ENCODE measurements at regions not wholly inside any gene's neighbourhood (a gene's known extent, or its start where the extent isn't known, plus 50 kb on each side); places are given as distances from the start of the nearest gene placed in this dataset.

DNA sequence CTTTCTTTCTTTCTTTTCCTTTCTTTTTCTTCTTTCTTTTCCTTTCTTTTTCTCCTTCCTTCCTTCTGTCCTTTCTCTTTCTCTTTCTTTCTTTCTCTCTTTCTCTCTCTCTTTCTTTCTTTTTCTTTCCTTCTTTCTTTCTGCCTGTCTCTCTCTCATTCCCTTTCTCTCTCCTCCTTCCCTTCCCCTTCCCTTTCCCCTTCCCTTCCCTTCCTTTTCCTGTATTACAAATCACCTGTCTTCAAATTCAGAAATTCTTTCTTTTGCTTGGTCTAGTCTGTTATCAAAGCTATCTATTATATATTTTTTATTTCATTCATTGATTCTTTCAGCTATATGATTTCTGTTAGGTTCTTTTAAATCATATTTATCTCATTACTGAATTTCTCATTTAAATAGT, 315.2 kb upstream of the NOX3 start:
- Histone ChIP-seq H3K4me1 (no peaks in the 10 kb centered on the region), H3K27ac (no peak overlapping the region), H3K9me3 (no peaks in the 10 kb centered on the region), H3K4me2 (no peak overlapping the region), H3K4me3 (no peak overlapping the region)
- ATAC-seq (no peak), DNase-seq (ENCODE audit: low read depth in 1 of 2, low spot score in 1 of 2) (no peak), FAIRE-seq (no peak)
- TF ChIP-seq JUNB (IDR thresholded peaks at IDR 0.05) = no peak
- no peak for TF ChIP-seq EHMT2 (IDR thresholded peaks at IDR 0.05; ENCODE audit: low read depth)
- ChIA-PET CTCF (no interaction called here), POLR2A (no interaction called here)

DNA sequence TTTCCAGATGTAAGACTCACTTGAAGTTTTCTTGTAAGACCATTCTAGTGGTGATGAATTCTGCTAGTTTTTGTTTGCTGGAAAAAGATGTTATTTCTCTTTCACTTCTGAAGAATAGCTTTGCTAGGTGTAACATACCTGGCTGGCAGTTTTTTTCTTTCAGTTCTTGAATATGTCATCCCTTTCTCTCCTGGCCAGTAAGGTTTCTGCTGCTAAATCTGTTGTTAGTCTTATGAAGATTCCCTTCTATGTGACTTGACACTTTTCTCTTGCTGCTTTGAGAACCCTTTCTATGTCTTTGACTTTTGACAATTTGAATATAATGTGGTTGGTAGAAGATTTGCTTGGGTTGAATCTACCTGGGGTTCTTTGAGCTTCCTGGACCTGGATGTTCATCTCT, 314.7 kb upstream of the NOX3 start:
- Histone ChIP-seq H3K4me3 (no peak overlapping the region), H3K4me1 (no peaks in the 10 kb centered on the region), H3K9me3 (no peaks in the 10 kb centered on the region), H3K4me2 (no peak overlapping the region), H3K27ac (no peak overlapping the region)
- ATAC-seq (no peak), DNase-seq (ENCODE audit: low read depth in 1 of 2, low spot score in 1 of 2) (no peak), FAIRE-seq (no peak)
- ChIA-PET POLR2A (no interaction called here), CTCF (no interaction called here)
- TF ChIP-seq, protein P1, sequence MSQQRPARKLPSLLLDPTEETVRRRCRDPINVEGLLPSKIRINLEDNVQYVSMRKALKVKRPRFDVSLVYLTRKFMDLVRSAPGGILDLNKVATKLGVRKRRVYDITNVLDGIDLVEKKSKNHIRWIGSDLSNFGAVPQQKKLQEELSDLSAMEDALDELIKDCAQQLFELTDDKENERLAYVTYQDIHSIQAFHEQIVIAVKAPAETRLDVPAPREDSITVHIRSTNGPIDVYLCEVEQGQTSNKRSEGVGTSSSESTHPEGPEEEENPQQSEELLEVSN (IDR thresholded peaks at IDR 0.05; ENCODE audit: borderline replicate concordance, low read depth) = no peak
- TF ChIP-seq, protein P2, sequence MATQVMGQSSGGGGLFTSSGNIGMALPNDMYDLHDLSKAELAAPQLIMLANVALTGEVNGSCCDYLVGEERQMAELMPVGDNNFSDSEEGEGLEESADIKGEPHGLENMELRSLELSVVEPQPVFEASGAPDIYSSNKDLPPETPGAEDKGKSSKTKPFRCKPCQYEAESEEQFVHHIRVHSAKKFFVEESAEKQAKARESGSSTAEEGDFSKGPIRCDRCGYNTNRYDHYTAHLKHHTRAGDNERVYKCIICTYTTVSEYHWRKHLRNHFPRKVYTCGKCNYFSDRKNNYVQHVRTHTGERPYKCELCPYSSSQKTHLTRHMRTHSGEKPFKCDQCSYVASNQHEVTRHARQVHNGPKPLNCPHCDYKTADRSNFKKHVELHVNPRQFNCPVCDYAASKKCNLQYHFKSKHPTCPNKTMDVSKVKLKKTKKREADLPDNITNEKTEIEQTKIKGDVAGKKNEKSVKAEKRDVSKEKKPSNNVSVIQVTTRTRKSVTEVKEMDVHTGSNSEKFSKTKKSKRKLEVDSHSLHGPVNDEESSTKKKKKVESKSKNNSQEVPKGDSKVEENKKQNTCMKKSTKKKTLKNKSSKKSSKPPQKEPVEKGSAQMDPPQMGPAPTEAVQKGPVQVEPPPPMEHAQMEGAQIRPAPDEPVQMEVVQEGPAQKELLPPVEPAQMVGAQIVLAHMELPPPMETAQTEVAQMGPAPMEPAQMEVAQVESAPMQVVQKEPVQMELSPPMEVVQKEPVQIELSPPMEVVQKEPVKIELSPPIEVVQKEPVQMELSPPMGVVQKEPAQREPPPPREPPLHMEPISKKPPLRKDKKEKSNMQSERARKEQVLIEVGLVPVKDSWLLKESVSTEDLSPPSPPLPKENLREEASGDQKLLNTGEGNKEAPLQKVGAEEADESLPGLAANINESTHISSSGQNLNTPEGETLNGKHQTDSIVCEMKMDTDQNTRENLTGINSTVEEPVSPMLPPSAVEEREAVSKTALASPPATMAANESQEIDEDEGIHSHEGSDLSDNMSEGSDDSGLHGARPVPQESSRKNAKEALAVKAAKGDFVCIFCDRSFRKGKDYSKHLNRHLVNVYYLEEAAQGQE (IDR thresholded peaks at IDR 0.05) = no peak
- no peak for TF ChIP-seq JUN (IDR thresholded peaks at IDR 0.05)
- TF ChIP-seq HOXB13 (CRISPR knock-in tag; IDR thresholded peaks at IDR 0.05; ENCODE audit: low read depth) = no peak
- TF ChIP-seq ZSCAN20 (CRISPR knock-in tag; IDR thresholded peaks at IDR 0.05) = no peak
- TF ChIP-seq, protein P3, sequence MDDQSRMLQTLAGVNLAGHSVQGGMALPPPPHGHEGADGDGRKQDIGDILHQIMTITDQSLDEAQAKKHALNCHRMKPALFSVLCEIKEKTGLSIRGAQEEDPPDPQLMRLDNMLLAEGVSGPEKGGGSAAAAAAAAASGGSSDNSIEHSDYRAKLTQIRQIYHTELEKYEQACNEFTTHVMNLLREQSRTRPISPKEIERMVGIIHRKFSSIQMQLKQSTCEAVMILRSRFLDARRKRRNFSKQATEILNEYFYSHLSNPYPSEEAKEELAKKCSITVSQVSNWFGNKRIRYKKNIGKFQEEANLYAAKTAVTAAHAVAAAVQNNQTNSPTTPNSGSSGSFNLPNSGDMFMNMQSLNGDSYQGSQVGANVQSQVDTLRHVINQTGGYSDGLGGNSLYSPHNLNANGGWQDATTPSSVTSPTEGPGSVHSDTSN (IDR thresholded peaks at IDR 0.05) = no peak
- TF ChIP-seq, protein P4, sequence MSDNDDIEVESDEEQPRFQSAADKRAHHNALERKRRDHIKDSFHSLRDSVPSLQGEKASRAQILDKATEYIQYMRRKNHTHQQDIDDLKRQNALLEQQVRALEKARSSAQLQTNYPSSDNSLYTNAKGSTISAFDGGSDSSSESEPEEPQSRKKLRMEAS (IDR thresholded peaks at IDR 0.05) = no peak
- no peak for TF ChIP-seq RAD21 (conservative IDR thresholded peaks at IDR 0.05 in 1 of 2, IDR thresholded peaks at IDR 0.05 in 1 of 2)
- no peak for TF ChIP-seq CHD2 (IDR thresholded peaks at IDR 0.05; ENCODE audit: low read length, partially characterized antibody)
- no peak for TF ChIP-seq HEYL (CRISPR knock-in tag; IDR thresholded peaks at IDR 0.05)
- TF ChIP-seq SREBF2 (IDR thresholded peaks at IDR 0.05) = no peak
- TF ChIP-seq HOXA7 (CRISPR knock-in tag; IDR thresholded peaks at IDR 0.05) = no peak
- TF ChIP-seq PHF8 (IDR thresholded peaks at IDR 0.05; ENCODE audit: borderline replicate concordance, low read depth) = no peak
- TF ChIP-seq CBX8 (IDR thresholded peaks at IDR 0.05) = no peak
- no peak for TF ChIP-seq POLR2AphosphoS2 (conservative IDR thresholded peaks at IDR 0.05; ENCODE audit: low read length)
- TF ChIP-seq, protein P5, sequence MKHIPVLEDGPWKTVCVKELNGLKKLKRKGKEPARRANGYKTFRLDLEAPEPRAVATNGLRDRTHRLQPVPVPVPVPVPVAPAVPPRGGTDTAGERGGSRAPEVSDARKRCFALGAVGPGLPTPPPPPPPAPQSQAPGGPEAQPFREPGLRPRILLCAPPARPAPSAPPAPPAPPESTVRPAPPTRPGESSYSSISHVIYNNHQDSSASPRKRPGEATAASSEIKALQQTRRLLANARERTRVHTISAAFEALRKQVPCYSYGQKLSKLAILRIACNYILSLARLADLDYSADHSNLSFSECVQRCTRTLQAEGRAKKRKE (CRISPR knock-in tag; IDR thresholded peaks at IDR 0.05; ENCODE audit: low read depth) = no peak
- TF ChIP-seq BHLHE40 (IDR thresholded peaks at IDR 0.05; ENCODE audit: low read depth, low read length) = no peak
- TF ChIP-seq KDM5A (IDR thresholded peaks at IDR 0.05) = no peak

Data from A549 (cell line).